NCI-H2107 (cell line): ENCODE measurements at regions not wholly inside any gene's neighbourhood (a gene's known extent, or its start where the extent isn't known, plus 50 kb on each side); places are given as distances from the start of the nearest gene placed in this dataset.

ENCODE experiments used
- DNase-seq: peaks from one replicate; lab custom pipeline; 2025; lab: John Stamatoyannopoulos, UW

GRCh38 chr19:28843761-28844492 lies 369.0 kb downstream of the UQCRFS1 start:
- no peak for DNase-seq

GRCh38 chr19:28841531-28841930 lies 371.4 kb downstream of the UQCRFS1 start:
- DNase-seq = no peak

GRCh38 chr19:28840891-28841290 lies 372.1 kb downstream of the UQCRFS1 start:
- no peak for DNase-seq

GRCh38 chr19:28839455-28839854 lies 373.5 kb downstream of the UQCRFS1 start:
- DNase-seq = no peak

GRCh38 chr19:28838909-28839308 lies 374.0 kb downstream of the UQCRFS1 start:
- no peak for DNase-seq

GRCh38 chr19:28836421-28836820 lies 376.5 kb downstream of the UQCRFS1 start:
- no peak for DNase-seq

GRCh38 chr19:28834996-28835395 lies 378.0 kb downstream of the UQCRFS1 start:
- DNase-seq = no peak

GRCh38 chr19:28831462-28831861 lies 381.5 kb downstream of the UQCRFS1 start:
- DNase-seq = no peak

GRCh38 chr19:28829762-28830161 lies 383.2 kb downstream of the UQCRFS1 start:
- no peak for DNase-seq

- DNase-seq = no peak
These were observed 383.6 kb downstream of the UQCRFS1 start for GRCh38 chr19:28829359-28829758.

GRCh38 chr19:28828276-28828870 lies 384.6 kb downstream of the UQCRFS1 start:
- DNase-seq = no peak

- no peak for DNase-seq
These were observed 385.6 kb downstream of the UQCRFS1 start for GRCh38 chr19:28827382-28827781.

- DNase-seq = no peak
These were observed 389.5 kb downstream of the UQCRFS1 start for GRCh38 chr19:28823338-28823961.

- DNase-seq = no peak
These were observed 392.7 kb downstream of the UQCRFS1 start for GRCh38 chr19:28820289-28820688.

- no peak for DNase-seq
These were observed 397.7 kb downstream of the UQCRFS1 start for GRCh38 chr19:28815257-28815656.

GRCh38 chr19:28794301-28794700 lies 418.6 kb downstream of the UQCRFS1 start:
- no peak for DNase-seq

GRCh38 chr19:28793391-28794168 lies 419.4 kb downstream of the UQCRFS1 start:
- no peak for DNase-seq

GRCh38 chr19:28785971-28786370 lies 427.0 kb downstream of the UQCRFS1 start:
- no peak for DNase-seq

GRCh38 chr19:28764066-28764465 lies 448.9 kb downstream of the UQCRFS1 start:
- DNase-seq = no peak

GRCh38 chr19:28746478-28746877 lies 466.5 kb downstream of the UQCRFS1 start:
- DNase-seq = no peak

GRCh38 chr19:28744943-28745342 lies 468.0 kb downstream of the UQCRFS1 start:
- no peak for DNase-seq

GRCh38 chr19:28744014-28744413 lies 468.9 kb downstream of the UQCRFS1 start:
- no peak for DNase-seq
